ENCODE measurements at regions not wholly inside any gene's neighbourhood (a gene's known extent, or its start where the extent isn't known, plus 50 kb on each side); places are given as distances from the start of the nearest gene placed in this dataset.

DNA sequence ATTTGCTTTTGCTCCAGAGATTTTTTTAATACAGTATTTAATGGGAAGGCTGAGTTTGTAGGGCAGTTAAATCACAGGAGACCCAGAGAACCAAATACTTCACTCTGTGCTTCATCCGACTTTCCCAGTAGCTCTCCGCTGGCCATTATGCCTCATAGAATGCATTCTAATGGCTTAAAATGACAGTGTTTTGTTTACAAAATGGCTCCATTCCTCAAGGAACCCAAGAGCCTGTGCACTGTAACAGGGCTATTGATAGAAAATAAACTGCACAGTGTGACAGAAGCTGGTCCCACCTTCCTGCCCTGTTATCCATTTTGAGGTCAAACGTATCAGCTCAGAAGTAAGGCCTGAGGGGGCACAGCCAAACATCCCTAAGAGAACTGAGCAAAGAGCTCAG lies 136.5 kb downstream of the RAP2A start:
- H3K27me3 ChIP-seq: no peaks in the 10 kb centered on the region
- TF ChIP-seq POLR2A (IDR thresholded peaks at IDR 0.05): no peak
- TF ChIP-seq, protein P1, sequence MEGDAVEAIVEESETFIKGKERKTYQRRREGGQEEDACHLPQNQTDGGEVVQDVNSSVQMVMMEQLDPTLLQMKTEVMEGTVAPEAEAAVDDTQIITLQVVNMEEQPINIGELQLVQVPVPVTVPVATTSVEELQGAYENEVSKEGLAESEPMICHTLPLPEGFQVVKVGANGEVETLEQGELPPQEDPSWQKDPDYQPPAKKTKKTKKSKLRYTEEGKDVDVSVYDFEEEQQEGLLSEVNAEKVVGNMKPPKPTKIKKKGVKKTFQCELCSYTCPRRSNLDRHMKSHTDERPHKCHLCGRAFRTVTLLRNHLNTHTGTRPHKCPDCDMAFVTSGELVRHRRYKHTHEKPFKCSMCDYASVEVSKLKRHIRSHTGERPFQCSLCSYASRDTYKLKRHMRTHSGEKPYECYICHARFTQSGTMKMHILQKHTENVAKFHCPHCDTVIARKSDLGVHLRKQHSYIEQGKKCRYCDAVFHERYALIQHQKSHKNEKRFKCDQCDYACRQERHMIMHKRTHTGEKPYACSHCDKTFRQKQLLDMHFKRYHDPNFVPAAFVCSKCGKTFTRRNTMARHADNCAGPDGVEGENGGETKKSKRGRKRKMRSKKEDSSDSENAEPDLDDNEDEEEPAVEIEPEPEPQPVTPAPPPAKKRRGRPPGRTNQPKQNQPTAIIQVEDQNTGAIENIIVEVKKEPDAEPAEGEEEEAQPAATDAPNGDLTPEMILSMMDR (IDR thresholded peaks at IDR 0.05): no peak
- H3K9me3 ChIP-seq: no peaks in the 10 kb centered on the region
- 67% methylated on average over 2 to 3 of the region's 3 CpGs for WGBS, 2 donors
- H3K36me3 ChIP-seq: no peaks in the 10 kb centered on the region
- no peak for DNase-seq
- H3K4me1 ChIP-seq: peaks cover 0 to 17% (median 0%) of the 10 kb centered on the region in 3 donors
- H3K27ac ChIP-seq: no peak overlapping the region
- intact Hi-C loops (cut with DNase I): no loop called here
- H3K4me3 ChIP-seq: no peak overlapping the region

- 33 to 53% methylated on average over 1 of the region's 1 CpG for WGBS, 2 donors
- no peaks in the 10 kb centered on the region for H3K9me3 ChIP-seq
- intact Hi-C loops (cut with DNase I): no loop called here
These were observed 139.0 kb downstream of the RAP2A start for GRCh38 chr13:97573011-97573410.

GRCh38 chr13:97574926-97575325 lies 141.0 kb downstream of the RAP2A start:
- WGBS, 2 donors: 73 to 82% methylated on average over 3 to 5 of the region's 5 CpGs
- Histone ChIP-seq H3K27ac (no peak overlapping the region), H3K4me1 (no peaks in the 10 kb centered on the region), H3K9me3 (no peaks in the 10 kb centered on the region), H3K36me3 (no peaks in the 10 kb centered on the region), H3K27me3 (no peaks in the 10 kb centered on the region), H3K4me3 (no peak overlapping the region)
- intact Hi-C loops (cut with DNase I): no loop called here
- DNase-seq: no peak
- no peak for TF ChIP-seq POLR2A (IDR thresholded peaks at IDR 0.05)
- TF ChIP-seq, protein P1 (IDR thresholded peaks at IDR 0.05): peak in 2 of 6 experiments; percentile 14 to 42

More at GRCh38 chr13:97573011-97573410, 139.0 kb downstream of the RAP2A start:
- Histone ChIP-seq H3K4me1 (peaks cover 0 to 8% (median 0%) of the 10 kb centered on the region in 3 donors), H3K27me3 (no peaks in the 10 kb centered on the region), H3K27ac (no peak overlapping the region), H3K4me3 (no peak overlapping the region), H3K36me3 (no peaks in the 10 kb centered on the region)
- TF ChIP-seq POLR2A (IDR thresholded peaks at IDR 0.05): no peak
- TF ChIP-seq, protein P1 (IDR thresholded peaks at IDR 0.05): no peak
- no peak for DNase-seq

- Histone ChIP-seq H3K27ac (no peak overlapping the region), H3K27me3 (no peaks in the 10 kb centered on the region), H3K9me3 (no peaks in the 10 kb centered on the region), H3K36me3 (no peaks in the 10 kb centered on the region), H3K4me1 (no peaks in the 10 kb centered on the region), H3K4me3 (no peak overlapping the region)
- no peak for TF ChIP-seq POLR2A (IDR thresholded peaks at IDR 0.05)
- TF ChIP-seq, protein P1 (IDR thresholded peaks at IDR 0.05): no peak
- no peak for DNase-seq
- 56 to 75% methylated on average over 2 of the region's 2 CpGs for WGBS, 2 donors
- intact Hi-C loops (cut with DNase I): no loop called here
These were observed 143.1 kb downstream of the RAP2A start for GRCh38 chr13:97577026-97577425.

DNA sequence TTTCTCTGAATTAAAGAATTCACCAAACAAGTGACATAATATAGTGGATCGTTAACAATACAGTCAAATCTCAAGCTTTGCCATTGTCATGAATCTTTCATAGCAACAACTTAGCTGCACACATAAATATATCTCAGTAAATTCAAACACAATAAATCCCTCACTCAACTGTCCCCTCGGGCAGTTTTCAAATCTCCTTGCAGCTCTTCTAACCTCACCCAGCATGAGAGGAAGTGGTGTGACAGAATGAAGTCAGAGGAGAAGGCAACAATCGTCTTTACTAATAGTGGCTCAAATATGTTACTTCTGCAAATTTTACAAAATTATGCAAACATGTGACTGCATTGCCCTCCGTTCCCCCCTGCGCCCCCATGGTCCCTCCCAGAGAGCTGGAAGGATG lies 148.2 kb downstream of the RAP2A start:
- TF ChIP-seq, protein P1 (IDR thresholded peaks at IDR 0.05): no peak
- no peak for TF ChIP-seq POLR2A (IDR thresholded peaks at IDR 0.05)
- 39 to 52% methylated on average over 5 of the region's 5 CpGs for WGBS, 2 donors

More for the DNA sequence above, 148.2 kb downstream of the RAP2A start:
- Histone ChIP-seq H3K36me3 (no peaks in the 10 kb centered on the region), H3K27me3 (no peaks in the 10 kb centered on the region), H3K27ac (no peak overlapping the region), H3K4me1 (no peaks in the 10 kb centered on the region), H3K9me3 (no peaks in the 10 kb centered on the region), H3K4me3 (no peak overlapping the region)
- intact Hi-C loops (cut with DNase I): no loop called here
- no peak for DNase-seq

All from esophagus squamous epithelium (tissue), 5 donors.